Lower leg skin (tissue), 3 donors: ENCODE measurements at regions not wholly inside any gene's neighbourhood (a gene's known extent, or its start where the extent isn't known, plus 50 kb on each side); places are given as distances from the start of the nearest gene placed in this dataset.

Experiments used
- CTCF ChIP-seq, 3 donors: fragments of 450-650 bp; IDR thresholded peaks; one replicate each; pipeline ENCODE4 v1.5.1; 2016; ENCODE audit warnings: antibody characterized with exemption in 3 of 3, mild to moderate bottlenecking in 3 of 3, moderate library complexity in 2 of 3
- POLR2A ChIP-seq, 2 donors: fragments of 450-650 bp; IDR thresholded peaks; one replicate each; pipeline ENCODE4 v1.6.1; 2016 to 2017; ENCODE audit warnings: antibody characterized with exemption in 2 of 2, mild to moderate bottlenecking in 1 of 2, moderate library complexity in 1 of 2

GRCh38 chr3:105278688-105279087 lies 88.0 kb upstream of the ALCAM start:
- TF ChIP-seq CTCF (IDR thresholded peaks at IDR 0.05) (no peak), POLR2A (IDR thresholded peaks at IDR 0.05) (no peak)
